HG03457 (cell line): ENCODE measurements at regions not wholly inside any gene's neighbourhood (a gene's known extent, or its start where the extent isn't known, plus 50 kb on each side); places are given as distances from the start of the nearest gene placed in this dataset.

ENCODE experiments used
- ATAC-seq: cut with Tn5 transposase; IDR thresholded peaks from one replicate; pipeline ENCODE4 v1.9.1; 2021; ENCODE audit warnings: moderate number of reproducible peaks; ENCODE audit not compliant: unreplicated experiment

- ATAC-seq, result no peak
Measured at GRCh38 chr10:28853195-28853594, 175.9 kb downstream of the BAMBI start.

DNA sequence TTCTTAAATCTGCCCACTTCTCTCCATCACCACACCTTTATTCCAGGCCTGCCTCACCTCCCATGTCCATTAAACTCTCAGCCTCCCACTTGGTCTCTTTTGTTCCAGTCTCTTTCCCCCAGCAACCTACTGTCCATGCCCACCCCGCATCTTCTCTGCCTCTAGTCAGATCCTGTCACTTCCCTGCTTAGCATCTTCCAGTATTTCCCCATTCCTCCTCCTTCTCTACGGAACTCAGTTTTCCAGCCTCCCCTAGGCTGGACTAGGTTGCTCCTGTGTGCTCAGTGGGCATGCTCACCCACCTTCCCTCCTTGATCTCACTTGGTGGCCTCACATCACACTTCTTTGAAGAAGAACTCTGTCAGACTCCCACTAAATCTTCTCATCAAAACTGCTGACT, 179.8 kb downstream of the BAMBI start:
- ATAC-seq, result no peak

DNA sequence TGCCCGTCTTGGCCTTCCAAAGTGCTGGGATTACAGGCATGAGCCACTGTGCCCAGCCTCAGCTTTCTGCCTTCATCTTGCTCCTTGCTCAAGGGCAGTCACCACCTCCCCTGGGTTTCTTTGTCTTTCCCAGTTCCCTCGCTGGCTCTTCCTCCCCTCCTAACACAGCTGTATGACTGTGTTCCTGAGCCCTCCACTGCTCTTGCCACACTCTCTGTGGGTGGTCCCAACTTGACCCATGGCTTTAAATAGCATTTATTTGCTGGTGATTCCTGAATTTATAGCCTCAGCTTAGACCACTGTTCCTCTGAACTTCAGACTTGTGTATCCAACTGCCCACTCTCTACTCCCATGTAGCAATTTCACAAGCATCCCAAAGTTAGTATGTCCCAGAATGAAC, 181.3 kb downstream of the BAMBI start:
- ATAC-seq, result no peak

GRCh38 chr10:28859791-28860190, 182.5 kb downstream of the BAMBI start:
- no peak for ATAC-seq

DNA sequence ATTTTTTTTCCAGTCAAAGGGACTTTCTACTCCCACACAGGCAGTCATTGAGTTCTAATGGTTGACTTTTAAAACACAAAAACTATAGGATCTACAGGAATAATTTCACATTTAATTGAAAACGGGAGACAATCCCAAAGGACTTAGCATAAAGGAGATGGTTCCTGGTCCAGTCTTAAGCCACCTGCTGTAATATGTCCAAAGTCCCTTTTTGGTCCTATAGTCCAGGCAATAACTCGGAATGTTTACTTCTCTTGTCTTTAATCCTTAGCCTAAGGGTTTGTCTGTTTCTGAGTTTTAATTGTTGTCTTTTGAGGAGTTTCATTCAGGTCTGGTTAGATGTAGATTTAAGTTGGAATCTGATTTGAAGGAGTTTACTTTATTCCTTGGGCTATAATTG, 184.9 kb downstream of the BAMBI start:
- ATAC-seq, result no peak

GRCh38 chr10:28869606-28870201, 192.4 kb downstream of the BAMBI start:
- no peak for ATAC-seq

GRCh38 chr10:28871665-28872064, 194.3 kb downstream of the BAMBI start:
- ATAC-seq, result no peak

DNA sequence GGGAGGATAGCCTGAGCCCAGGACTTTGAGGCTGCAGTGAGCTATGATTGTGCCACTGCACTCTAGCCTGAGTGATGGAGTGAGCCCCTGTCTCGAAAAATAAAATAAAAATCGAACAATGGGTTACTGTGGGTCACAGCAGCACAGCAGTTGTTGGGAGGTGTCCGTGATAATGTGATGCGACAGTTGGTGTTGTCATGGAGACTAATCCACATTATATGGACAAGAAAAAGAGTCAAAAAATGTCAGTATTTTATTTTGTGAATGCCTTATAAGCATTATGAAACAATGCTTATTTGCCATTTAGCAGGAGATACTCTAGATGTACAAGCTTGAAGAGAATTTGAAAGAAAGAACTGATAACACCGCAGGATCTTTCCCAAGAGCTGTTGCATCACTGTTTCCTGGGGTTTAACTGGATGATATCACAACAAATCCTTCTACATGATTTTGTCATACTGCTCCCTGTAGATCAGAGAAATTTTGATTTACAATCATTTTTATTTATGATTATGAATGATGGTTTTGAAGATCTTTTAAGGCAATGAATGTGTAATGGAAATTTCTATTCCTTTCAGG, 195.4 kb downstream of the BAMBI start:
- no peak for ATAC-seq

- no peak for ATAC-seq
Measured at GRCh38 chr10:28873540-28873939, 196.2 kb downstream of the BAMBI start.

GRCh38 chr10:28874210-28874609, 196.9 kb downstream of the BAMBI start:
- no peak for ATAC-seq

DNA sequence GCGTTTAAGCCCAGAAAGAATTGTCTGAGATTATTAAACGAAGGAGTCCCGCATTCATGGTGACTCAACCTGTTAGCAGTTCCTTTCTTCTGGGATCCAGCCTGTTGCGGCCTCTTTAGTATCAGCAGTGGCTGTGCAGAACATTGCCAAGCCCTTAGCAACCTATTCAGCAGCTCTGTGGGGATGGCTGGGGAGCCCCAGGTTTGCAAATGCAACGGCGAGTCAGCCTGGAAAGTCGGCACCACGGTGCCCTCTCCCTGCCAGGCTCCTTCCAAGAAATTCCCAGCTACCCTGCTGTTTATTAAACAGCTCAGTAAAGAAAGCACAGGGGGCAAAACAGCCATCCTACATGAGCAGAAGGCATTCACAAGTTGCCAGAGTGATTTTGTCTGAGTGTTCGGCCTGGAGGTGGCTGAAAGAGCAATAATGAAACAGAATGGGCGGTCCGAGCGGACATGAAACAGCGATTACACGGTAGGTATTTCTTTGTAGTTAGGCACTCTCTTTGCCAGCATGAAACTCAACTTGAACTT, 198.3 kb downstream of the BAMBI start:
- ATAC-seq, result no peak

- no peak for ATAC-seq
Measured at GRCh38 chr10:28878236-28878970, 201.1 kb downstream of the BAMBI start.

GRCh38 chr10:28879246-28879645, 201.9 kb downstream of the BAMBI start:
- no peak for ATAC-seq

DNA sequence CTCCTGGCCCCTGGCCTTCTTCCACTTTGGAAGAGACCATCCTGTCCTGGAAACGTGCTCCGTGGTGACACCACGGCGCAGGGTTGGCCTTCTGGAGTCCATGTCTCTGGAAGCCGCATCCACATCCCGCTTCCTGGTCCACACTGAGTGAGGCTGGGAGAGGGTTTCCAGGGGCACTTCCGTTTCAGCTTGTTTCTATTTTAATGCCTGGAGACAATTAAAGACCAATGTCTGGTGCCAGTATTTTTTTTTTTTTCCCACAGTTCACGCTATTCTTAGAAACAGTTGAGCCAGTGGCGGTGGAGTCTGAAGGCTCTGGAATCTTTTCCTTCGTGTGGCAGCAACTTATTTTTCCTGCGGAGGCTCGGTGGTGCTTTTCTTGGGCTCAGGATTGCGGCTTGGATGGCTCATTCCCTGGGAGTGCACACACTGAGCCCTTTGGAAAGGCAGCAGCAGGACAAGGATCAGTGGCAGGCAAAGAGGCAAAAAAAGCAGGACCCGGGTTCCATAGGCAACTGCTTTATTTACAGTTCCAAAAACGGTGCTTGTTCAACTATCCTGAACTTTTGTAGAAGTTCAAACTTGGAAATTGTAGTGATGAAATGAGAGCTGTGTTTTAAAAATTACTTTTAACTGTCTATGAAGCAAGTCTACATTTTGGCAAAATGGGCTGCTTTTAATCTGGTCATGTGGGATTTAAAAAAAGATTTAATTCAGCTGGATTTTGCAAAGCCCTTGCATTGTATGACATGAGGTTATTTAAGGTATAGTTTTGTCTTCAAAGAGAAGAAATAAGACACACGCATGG, 202.8 kb downstream of the BAMBI start:
- no peak for ATAC-seq

DNA sequence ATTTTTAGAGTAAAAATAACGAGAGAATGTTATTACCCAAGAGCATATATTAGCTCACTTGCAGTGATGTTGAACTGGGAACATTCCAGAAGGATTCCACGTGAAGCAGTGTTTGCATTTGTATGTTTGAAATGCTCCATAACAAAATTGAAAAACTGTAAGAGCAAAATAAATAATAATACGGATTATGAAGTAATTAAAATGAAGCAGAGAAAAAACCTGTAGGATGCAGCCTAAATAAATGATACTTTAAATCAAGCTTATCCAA, 203.3 kb downstream of the BAMBI start:
- no peak for ATAC-seq

- ATAC-seq, result no peak
Measured at GRCh38 chr10:28881171-28881882, 204.0 kb downstream of the BAMBI start.

GRCh38 chr10:28883741-28884423, 206.6 kb downstream of the BAMBI start:
- no peak for ATAC-seq

- no peak for ATAC-seq
Measured at GRCh38 chr10:28890121-28890950, 213.0 kb downstream of the BAMBI start.

DNA sequence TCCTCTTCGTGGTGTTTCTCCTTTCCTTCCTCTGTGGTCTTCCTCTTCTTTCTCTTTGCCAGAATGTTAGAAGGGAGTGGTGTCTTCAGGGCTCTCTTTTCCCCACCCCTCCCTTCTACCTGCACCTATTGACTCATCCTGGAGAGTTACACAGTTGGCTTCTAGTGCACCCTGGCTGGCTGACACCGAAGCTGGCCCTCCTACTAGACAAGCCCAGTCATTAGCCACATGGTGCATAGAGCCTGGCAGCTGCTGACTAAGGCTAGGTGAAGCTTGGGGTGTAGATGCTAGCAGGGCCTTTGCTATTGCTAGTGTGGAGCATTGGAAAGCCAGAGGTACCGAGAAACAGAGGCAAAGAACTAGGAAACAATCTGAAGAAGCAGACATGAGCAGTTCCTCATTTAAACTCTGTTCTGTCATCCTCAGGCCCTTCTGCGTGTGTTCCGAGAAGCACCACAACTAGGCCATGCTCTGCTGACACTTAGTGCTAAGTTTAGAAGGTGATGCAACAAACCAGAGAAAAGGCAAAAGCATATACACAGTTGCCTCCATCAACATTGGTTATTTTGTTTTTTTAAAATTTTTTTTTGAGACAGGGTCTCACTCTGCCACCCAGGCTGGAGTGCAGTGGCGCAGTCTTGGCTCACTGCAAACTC, 213.9 kb downstream of the BAMBI start:
- ATAC-seq, result no peak
